ENCODE measurements at regions not wholly inside any gene's neighbourhood (a gene's known extent, or its start where the extent isn't known, plus 50 kb on each side); places are given as distances from the start of the nearest gene placed in this dataset.
A peak's percentile ranks its signal among the peaks of the same experiment; 100 is the strongest.

DNA sequence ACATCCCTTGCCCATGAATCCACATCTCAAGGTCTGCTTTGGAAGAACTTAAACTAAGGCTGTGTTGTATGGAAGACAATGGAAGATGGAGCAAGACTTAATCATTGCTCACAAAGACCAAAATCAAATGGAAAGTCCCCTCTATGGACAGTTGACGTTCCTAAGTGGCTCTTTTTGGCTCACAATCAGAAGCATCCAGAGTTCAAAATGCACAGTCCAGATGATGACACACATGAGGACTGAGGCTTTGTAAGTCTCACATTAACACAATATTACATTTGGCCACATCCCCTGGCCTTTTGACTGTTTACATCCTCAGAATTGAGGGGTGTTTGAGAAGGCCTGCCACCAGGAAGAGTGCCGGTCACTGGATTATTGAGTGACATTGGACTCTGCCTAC, 122.3 kb upstream of the CPM start:
- H3K4ac ChIP-seq (replicated peaks; ENCODE audit: insufficient read length, low read depth, low read length), result no peak overlapping the region
- H2BK120ac ChIP-seq (replicated peaks; ENCODE audit: low read depth, low read length), result no peak overlapping the region
- H2AFZ ChIP-seq (ENCODE audit: low read length), result no peak overlapping the region
- H3K9me3 ChIP-seq (ENCODE audit: insufficient read depth in 2 of 2, low read depth in 1 of 2, low read length in 1 of 2), result no peaks in the 10 kb centered on the region
- H3K4me2 ChIP-seq (ENCODE audit: insufficient read depth in 1 of 2, low read depth in 2 of 2, low read length in 2 of 2), result no peak overlapping the region
- H4K20me1 ChIP-seq (replicated peaks in 1 of 2; ENCODE audit: control insufficient read depth in 1 of 2, insufficient read depth in 2 of 2, low read length in 2 of 2), result no peaks in the 10 kb centered on the region
- H2BK15ac ChIP-seq (ENCODE audit: low read length), result no peak overlapping the region
- no peaks in the 10 kb centered on the region; a peak in 1 of 7 replicates for H3K27me3 ChIP-seq (replicated peaks in 1 of 4; ENCODE audit: control insufficient read depth in 3 of 4, extremely low read depth in 1 of 4, insufficient read depth in 3 of 4, low read length in 3 of 4)
- H3K4me3 ChIP-seq (ENCODE audit: extremely low read depth in 1 of 4, insufficient read depth in 2 of 4, low read depth in 3 of 4, low read length in 4 of 4), result no peak overlapping the region
- H2AK5ac ChIP-seq (ENCODE audit: low read depth, low read length), result no peak overlapping the region
- no peak overlapping the region for H3K14ac ChIP-seq (ENCODE audit: insufficient read length)
- 0 out of 2 replicates have a peak overlapping the region, but pooled peaks have one; percentile 14 for H2BK12ac ChIP-seq (ENCODE audit: low read depth, low read length)
- TF ChIP-seq SIX5 (IDR thresholded peaks at IDR 0.05; ENCODE audit: low read depth, low read length), result no peak
- TF ChIP-seq BACH1 (IDR thresholded peaks at IDR 0.05; ENCODE audit: low read length), result no peak
- TF ChIP-seq ATF2 (IDR thresholded peaks at IDR 0.05; ENCODE audit: low read length), result no peak
- no peak for TF ChIP-seq NRF1 (IDR thresholded peaks at IDR 0.05; ENCODE audit: low read depth, low read length)
- TF ChIP-seq CBX5 (IDR thresholded peaks at IDR 0.05; ENCODE audit: low read depth, low read length), result no peak
- TF ChIP-seq SRF (IDR thresholded peaks at IDR 0.05; ENCODE audit: low read depth, low read length), result no peak
- TF ChIP-seq JUND (IDR thresholded peaks at IDR 0.05; ENCODE audit: low read length), result no peak
- no peak for TF ChIP-seq E2F6 (IDR thresholded peaks at IDR 0.05)
- no peak for TF ChIP-seq RNF2 (IDR thresholded peaks at IDR 0.05; ENCODE audit: borderline replicate concordance, low read depth, low read length, missing control alignments, poor library complexity, severe bottlenecking)
- TF ChIP-seq POLR2A (IDR thresholded peaks at IDR 0.05; ENCODE audit: control extremely low read depth in 1 of 2, low read depth in 2 of 2, low read length in 2 of 2), result no peak
- no peak for TF ChIP-seq KDM4A (IDR thresholded peaks at IDR 0.05; ENCODE audit: low read depth, low read length, severe bottlenecking)
- TF ChIP-seq TAF7 (optimal IDR thresholded peaks at IDR 0.05; ENCODE audit: borderline replicate concordance, low read depth, low read length), result no peak
- TF ChIP-seq EP300 (IDR thresholded peaks at IDR 0.05; ENCODE audit: borderline replicate concordance in 1 of 2, low read depth in 2 of 2, low read length in 2 of 2), result no peak
- no peak overlapping the region for H4K5ac ChIP-seq (ENCODE audit: insufficient read length, low read depth, low read length)
- H3K56ac ChIP-seq (replicated peaks; ENCODE audit: insufficient read length, low read depth, low read length), result no peak overlapping the region
- H3K36me3 ChIP-seq (ENCODE audit: control insufficient read depth in 2 of 4, insufficient read depth in 4 of 4, low read length in 3 of 4), result no peaks in the 10 kb centered on the region
- H2BK5ac ChIP-seq (ENCODE audit: low read depth, low read length), result no peak overlapping the region
- H3K23ac ChIP-seq (ENCODE audit: insufficient read length), result no peak overlapping the region
- no peak overlapping the region for H4K8ac ChIP-seq (ENCODE audit: extremely low read depth, insufficient read depth, low read length)
- no peaks in the 10 kb centered on the region for H3K79me2 ChIP-seq (ENCODE audit: control insufficient read depth in 1 of 2, insufficient read depth in 2 of 2, low read length in 2 of 2)
- DNase-seq (ENCODE audit: low read depth in 1 of 2, low spot score in 2 of 2) (no peak), FAIRE-seq (no peak)
- no peak overlapping the region for H4K91ac ChIP-seq (replicated peaks; ENCODE audit: insufficient read length, low read length)
- no peaks in the 10 kb centered on the region for H3K79me1 ChIP-seq (ENCODE audit: low read depth, low read length)
- H3K23me2 ChIP-seq (ENCODE audit: low read depth, low read length), result no peaks in the 10 kb centered on the region
- ChIA-PET CTCF (ENCODE audit: partially characterized antibody) (no interaction called here), POLR2A (ENCODE audit: partially characterized antibody) (no interaction called here)
- peaks cover 0 to 16% (median 6%) of the 10 kb centered on the region in 4 experiments; a peak in 4 of 7 replicates for H3K4me1 ChIP-seq (replicated peaks in 1 of 4; ENCODE audit: control insufficient read depth in 3 of 4, insufficient read depth in 4 of 4, low read length in 3 of 4)
- H2BK20ac ChIP-seq (ENCODE audit: low read length), result no peak overlapping the region
- no peak overlapping the region for H3K9ac ChIP-seq (replicated peaks in 1 of 4; ENCODE audit: extremely low read depth in 1 of 4, low read depth in 3 of 4, low read length in 3 of 4)
- no peak overlapping the region for H3K27ac ChIP-seq (ENCODE audit: low read depth, low read length)
- no peak overlapping the region for H3K18ac ChIP-seq (ENCODE audit: extremely low read depth, low read length)
- WGBS, 2 experiments (ENCODE audit: extremely low coverage in 1 of 2, insufficient coverage in 1 of 2, insufficient read length in 1 of 2, insufficient replicate concordance in 2 of 2, low coverage in 1 of 2, low lambda C conversion rate in 2 of 2, missing lambda C conversion rate in 1 of 2), result 90% methylated on average over 2 of the region's 2 CpGs; no CpG with 5 or more reads in 1 of the 2 experiments
